ENCODE measurements at regions not wholly inside any gene's neighbourhood (a gene's known extent, or its start where the extent isn't known, plus 50 kb on each side); places are given as distances from the start of the nearest gene placed in this dataset.
"Not testable (repeated sequence)": the region's sequence is repeated elsewhere in the genome, so short reads cannot be mapped to it uniquely, and the experiment has no call there.

DNA sequence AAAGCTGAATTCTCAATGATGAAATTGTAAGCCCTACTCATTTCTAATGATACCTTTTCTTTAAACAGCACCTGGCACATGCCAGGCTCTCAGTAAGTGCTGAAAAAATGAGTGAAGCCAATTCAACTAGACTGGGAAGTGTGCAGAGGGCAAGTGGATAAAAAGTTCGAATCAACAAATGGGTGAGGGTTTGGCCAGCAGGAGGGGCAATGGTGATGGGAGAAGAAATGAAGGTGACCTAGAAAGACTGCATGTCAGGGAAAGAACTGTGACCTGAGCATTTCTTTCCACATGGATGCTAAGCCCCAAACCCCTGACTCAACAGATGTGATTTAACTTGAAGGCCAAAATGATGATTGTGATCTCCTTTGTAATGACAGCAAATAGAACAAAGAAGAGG, 54.6 kb downstream of the DKK1 start:
- CTCF ChIA-PET: no interaction called here
- POLR2A ChIA-PET: no interaction called here

DNA sequence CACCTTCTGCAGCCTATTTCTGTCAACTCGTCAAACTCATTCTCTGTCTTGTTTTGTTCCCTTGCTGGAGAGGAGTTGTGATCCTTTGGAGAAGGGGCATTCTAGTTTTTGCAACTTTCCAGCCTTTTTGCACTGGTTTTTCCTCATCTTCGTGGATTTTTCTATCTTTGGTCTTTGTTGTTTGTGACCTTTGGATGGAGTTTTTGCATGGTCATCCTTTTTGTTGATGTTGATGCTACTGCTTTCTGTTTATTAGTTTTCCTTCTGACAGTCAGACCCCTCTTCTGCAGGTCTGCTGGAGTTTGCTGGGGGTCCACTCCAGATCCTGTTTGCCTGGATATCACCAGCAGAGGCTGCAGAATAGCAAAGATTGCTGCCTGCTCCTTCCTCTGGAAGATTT, 60.1 kb downstream of the DKK1 start:
- CTCF ChIA-PET, POLR2A ChIA-PET: not testable (repeated sequence)

DNA sequence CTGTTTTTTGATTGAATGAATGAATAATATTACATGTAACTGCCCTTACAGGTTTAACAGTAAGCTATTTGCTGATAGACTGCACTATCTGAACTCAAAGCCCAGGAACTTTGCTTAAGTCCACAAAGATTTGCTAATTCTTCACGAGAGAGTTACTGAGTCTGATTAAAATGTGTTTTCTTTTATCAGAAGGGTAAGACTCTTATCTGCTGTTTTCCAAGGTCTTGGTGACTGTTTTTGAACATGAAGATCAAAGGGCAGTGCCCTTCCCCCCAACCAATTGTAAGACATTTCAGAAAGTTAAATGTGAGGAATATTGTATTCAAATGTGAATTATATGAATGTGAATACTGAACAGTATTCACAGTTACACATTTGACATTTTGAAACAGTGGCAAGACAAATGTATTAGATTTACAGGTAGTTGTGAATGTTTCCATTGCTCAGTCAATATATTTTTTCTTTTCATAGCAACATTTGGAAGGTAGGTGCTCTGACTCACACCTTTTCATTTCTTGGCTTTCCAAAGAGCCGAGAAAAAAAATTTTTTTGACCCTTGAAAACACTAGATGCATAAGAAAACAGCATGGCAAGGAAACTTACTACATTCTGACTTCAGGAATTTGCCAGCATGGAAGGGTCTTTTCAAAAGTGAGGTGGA, 62.7 kb downstream of the DKK1 start:
- ChIA-PET CTCF (no interaction called here), POLR2A (no interaction called here)

DNA sequence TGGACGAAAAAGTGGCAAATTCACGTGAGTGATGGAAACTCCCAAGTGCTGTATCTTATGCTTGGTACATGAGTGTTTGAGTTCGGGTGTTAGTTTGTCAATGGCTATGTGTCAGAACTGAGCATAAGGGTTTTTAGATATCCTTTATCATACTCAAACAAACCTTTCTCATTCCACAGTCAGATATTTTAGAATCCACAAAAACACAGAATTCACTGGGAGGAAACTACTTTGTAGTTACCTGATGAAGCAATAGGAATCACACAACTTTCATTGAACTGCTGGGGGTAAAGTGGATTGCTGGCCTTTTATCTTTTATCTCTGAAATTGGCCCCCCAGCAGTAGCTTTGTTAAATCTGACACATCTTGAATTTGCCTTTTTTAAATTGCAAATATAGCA, 64.0 kb downstream of the DKK1 start:
- POLR2A ChIA-PET: no interaction called here
- CTCF ChIA-PET: no interaction called here

DNA sequence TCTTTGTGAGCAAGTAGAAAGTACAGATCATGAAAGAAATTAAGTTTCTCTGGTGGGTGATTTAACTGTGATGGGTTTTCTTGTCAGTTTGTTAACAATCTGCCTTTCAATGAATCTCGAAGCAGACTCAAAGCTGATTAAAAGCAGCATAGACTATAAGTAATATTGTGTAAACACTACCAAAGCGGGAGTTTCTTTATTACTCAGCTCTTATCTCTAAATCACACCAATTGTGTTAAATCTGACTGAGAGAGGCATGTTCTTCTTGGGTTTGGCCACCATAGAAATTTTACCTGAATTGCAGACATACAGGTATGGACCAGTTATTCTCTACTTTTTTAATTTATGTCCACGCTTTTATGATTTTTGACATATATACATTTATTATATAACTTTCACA, 65.2 kb downstream of the DKK1 start:
- CTCF ChIA-PET: no interaction called here

DNA sequence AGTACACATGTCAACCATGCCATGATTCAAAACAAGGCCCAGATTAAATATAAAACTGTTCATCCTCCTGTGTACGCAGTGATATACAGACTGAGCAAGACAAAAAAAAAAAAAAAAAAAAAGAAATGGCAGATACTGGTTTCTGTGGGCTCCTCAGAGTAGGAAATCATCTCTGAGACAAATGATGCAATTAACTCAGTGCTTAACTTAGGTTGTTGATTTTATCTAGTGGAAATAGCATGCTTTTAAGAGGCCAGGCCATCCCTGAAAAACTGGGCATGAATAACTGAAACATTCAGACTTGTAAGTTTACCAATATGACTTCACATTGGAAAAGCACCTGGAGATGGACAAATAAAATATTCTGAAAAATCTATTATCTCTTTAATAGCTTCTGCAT, 69.0 kb downstream of the DKK1 start:
- POLR2A ChIA-PET: no interaction called here
- CTCF ChIA-PET: no interaction called here

More for the DNA sequence above, 65.2 kb downstream of the DKK1 start:
- POLR2A ChIA-PET: no interaction called here

DNA sequence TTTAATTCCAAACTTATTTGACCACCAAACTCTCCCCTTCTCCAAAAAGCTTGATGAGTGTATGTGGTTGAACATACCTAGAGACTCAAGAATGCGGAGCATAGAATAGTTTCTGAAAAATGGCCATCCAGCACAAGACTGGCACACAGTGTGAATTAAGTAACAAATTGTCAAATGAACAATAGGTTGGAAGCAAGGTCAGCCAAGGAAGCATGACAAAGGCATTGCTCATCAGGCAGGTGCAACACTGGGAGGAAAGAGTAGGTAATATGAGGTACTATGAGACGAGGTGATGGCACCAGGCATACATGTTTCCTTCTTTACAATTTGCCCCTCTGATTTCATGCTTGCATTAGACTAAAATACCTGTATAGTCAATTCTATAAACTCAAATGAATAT, 73.7 kb downstream of the DKK1 start:
- ChIA-PET POLR2A (no interaction called here), CTCF (no interaction called here)

DNA sequence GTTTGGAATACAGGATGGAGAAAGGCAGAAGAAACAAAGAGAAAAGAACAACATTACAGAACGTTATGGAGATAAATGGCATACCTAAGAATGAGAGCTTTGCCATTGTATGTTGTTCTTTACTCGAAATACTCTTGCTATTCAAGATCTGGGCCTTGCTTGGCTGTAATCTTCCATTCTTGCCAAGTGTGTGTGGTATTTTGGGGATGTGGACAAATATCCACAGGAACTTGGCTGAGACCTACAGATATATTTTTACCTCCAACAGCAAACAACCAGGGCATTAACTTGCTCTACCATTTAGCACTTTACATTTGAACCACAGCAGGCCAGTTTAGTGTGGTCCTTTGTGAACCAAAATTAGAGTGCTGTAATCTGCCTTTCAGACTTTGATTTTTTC, 76.3 kb downstream of the DKK1 start:
- ChIA-PET CTCF (no interaction called here), POLR2A (no interaction called here)

DNA sequence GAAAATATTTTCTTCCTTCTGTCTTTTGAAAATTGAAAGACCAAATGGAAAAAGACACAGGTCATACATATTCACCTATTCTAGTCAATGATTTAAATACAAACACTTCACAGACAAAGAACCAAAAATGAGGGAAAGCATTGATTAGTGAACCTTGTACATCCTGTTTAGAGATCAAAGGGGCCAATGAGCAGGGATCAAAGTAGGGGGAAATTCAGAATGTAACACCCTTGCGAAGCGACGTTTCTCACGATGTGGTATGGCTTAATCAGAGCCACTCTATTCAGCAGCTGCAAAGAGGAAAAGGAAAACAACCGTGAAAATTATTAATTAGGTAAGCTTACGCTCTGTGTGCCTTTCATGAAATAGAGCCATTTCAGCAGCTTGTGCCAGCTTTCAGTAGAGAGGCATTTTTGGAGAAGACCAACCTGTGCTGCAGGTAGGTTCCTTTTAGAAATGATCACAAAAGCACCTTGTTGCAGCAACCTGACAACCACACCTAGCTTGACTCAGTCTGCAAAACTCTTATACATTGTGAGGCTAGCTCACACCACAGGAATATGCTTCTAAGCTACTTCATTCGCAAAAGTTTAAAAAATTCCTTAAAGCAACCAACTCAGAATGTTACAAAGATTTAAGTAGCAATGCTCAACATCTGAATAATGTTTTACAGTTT, 78.0 kb downstream of the DKK1 start:
- ChIA-PET POLR2A (no interaction called here), CTCF (no interaction called here)

DNA sequence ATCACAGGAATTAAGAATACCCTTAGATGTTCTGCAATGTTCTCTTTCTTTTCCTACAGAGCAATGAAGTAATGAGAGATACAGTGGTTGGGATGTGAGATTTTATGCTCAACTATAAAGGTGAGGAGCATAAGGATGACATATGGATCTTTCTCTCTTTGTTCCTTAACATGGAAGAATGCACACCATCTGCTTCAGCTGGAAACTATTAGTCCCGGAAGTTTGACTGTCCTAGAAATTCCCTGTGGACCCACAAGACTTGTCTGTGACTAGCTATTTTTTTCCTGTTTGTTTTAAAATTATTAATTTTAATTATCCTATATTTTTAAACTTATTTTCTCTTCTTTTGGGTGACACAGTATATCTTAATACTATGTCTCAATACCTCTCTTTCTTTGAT, 80.2 kb downstream of the DKK1 start:
- ChIA-PET CTCF (no interaction called here), POLR2A (no interaction called here)

DNA sequence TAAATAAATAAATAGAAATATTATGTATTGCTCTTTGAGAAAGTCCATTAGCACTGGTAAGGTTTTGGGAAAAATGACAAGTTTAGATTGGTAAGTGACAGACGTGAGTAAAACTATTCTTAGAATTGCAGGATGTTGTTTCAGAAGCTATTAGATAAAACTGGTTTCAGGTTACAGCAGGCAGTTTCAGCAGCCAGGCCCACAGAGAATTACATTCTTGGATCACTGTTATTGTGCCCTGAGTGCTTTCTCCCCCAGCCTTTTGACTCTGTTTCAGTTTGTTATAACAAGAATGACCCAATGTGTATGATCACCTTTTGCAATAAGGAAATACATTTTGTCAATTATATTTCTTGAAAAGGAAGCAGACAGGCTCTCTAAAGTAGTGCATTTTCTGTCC, 86.5 kb downstream of the DKK1 start:
- POLR2A ChIA-PET: no interaction called here
- CTCF ChIA-PET: no interaction called here

DNA sequence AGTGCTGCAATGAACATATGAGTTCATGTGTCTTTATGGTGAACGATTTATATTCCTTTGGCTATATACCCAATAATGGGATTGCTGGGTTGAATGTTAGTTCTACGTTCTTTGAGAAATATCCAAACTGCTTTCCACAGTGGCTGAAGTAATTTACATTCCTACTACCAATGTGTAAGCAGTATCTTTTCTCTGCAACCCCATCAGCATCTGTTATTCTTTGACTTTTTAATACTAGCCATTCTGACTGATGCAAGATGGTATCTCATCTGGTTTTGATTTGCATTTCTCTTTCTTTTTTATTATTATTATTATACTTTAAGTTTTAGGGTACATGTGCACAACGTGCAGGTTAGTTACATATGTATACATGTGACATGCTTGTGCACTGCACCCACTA, 89.7 kb downstream of the DKK1 start:
- CTCF ChIA-PET, POLR2A ChIA-PET: not testable (repeated sequence)

DNA sequence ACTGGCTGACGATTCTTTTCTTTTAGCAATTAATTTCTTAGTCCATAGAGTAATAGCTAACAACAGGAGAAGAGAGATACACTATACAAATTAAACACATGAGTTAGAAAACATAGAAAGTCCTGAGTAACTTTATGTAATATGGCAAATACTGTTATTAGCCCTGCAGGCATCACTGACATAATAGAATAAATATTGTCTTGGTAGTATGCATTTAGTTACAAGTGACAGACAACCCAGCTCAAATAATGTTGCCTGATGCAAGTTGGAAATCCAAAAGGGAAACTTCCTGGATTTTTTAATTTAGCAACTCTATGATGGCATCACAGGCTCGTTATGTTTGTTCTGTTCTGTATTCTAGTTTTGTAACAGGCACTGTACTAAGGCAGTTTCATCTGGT, 95.1 kb downstream of the DKK1 start:
- POLR2A ChIA-PET: no interaction called here
- CTCF ChIA-PET: no interaction called here

DNA sequence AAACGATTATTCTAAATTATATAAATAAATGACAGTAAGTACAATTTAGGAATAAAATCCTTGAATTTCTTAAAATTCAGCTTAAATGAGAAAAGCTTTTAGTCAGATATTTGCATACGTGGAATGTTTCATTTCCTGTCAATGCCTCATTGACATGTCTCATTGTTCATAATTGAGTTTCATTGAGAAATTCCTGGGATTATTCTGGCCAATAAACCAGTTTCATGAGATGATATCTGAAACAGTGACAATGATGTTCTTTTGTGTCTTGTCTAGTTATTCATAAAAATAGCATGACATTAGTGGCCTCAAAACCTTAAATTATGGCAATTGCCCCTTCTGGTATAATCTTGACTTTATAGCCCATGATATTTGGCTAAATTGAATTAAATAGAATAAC, 95.8 kb downstream of the DKK1 start:
- POLR2A ChIA-PET: no interaction called here
- CTCF ChIA-PET: no interaction called here

DNA sequence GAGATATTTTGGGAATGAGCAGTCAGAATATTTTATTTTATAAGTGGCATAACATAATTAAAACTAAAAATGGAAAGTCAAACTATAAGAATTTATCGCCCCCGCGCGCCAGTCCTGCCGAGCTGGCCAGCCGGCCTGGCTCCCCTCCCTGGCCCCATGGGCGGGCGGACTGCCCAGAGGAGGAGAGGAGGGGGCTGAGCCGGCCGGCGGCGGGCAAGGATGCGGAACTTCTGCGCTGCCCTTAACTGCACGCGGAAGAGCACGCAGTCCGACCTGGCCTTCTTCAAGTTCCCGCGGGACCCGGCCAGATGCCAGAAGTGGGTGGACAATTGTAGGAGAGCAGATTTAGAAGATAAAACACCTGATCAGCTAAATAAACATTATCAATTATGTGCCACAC, 96.8 kb downstream of the DKK1 start:
- POLR2A ChIA-PET: no interaction called here
- CTCF ChIA-PET: no interaction called here

DNA sequence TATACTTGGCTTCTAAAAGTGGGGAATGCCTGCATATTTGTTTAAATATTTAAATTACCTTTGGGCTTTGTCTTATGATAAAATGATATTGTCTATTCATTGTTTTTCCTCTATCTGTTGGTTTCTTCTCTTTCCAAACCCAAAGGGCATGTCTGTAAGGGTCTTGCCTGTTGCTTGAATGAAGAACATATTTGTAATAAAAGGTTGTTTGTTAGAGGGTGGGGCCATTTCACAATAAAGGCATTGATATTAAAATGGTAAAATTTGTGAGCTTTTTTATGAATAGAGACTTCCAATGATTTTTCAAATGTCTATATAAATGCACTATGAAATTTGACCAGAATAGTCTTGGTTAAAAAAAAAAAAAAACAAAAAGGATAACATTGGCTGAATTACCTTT, 105.2 kb downstream of the DKK1 start:
- ChIA-PET POLR2A (no interaction called here), CTCF (no interaction called here)

DNA sequence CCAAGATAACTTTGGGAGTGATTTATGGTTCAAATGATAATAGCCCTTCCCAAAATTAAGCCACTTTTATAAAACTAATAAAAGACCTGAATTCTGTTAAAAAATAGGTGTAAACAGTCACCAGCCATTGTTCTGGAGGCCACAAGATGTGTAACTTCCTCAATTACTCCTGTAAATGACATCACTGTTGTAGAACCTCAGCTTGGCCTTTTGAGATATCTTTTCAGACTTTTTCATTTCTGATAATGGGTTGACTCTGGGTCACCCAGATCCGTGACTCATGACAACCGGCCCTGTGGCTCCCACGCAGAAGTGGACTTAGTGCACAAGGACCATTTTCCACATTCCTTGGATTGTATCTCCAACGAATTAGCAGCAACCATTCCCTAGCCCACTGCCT, 106.6 kb downstream of the DKK1 start:
- CTCF ChIA-PET: no interaction called here

DNA sequence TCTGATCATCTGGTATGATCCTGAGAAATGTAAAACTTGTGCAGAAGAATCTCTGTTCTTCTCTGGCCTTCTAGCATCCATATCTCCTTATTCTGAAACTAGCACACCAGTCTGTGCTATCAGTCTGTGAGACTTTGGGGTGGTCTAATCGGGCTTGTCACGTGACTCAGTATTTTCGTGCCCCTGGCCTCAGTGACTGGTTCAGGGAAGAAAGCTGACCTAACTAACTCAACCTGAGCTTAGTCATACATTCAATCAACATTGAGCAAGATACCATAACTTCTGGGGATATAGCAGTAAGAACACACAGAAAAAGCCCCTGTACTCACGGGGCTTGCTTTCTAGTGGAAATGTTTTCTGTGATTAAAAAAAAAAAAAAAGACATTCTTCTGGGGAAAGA, 109.3 kb downstream of the DKK1 start:
- ChIA-PET CTCF (no interaction called here), POLR2A (no interaction called here)

More for the DNA sequence above, 106.6 kb downstream of the DKK1 start:
- POLR2A ChIA-PET: no interaction called here

DNA sequence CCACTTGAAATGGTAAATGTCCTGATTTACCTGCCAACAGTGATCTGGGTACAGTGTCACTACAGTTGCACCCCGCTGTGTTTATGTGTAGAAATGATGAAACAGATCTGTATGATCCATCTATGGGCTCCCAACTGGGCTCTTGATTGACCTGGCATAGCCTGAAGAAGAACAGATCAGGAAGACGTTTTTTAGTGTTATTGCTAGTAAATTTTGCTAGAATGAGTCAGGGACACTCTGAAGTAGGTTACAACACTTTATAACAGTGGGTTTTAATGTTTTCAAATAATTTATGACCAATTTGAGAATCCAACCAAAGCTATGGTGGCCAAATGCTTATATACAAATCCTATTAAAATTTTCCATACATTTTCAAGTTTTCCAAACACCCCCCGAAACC, 110.3 kb downstream of the DKK1 start:
- ChIA-PET POLR2A (no interaction called here), CTCF (no interaction called here)

DNA sequence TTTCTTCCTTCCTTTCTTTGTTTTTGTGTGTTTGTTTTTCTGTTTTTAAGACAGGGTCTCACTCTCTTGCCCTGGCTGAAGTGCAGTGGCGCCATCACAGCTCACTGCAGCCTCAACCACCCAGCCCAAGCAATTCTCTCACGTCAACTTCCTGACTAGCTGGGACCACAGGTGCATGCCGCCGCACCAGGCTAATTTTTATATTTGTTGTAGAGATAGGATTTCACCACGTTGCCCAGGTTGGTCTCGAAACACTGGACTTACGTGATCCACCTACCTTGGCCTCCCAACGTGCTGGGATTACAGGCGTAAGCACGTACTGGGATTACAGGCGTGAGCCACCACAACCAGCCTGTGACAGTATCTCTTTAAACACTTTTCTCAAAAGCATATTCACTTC, 120.7 kb downstream of the DKK1 start:
- ChIA-PET POLR2A (no interaction called here), CTCF (no interaction called here)

DNA sequence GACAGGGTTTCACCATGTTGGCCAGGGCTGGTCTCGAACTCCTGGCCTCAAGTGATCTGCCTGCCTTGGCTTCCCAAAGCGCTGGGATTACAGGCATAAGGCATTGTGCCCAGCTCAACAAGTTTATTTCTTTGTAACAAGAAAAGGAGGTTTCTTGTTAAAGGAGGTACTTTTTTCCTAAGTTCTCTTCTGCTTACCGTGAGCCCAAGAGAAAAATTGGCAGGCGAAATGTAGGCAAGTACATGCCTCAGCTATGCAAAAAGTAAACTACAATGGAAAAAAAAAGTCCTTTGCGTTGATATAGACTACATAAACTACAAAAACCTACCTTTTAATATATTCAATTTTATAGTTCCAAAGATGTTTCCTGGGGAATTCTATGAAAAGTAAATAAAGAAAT, 122.6 kb downstream of the DKK1 start:
- POLR2A ChIA-PET: no interaction called here
- CTCF ChIA-PET: no interaction called here

DNA sequence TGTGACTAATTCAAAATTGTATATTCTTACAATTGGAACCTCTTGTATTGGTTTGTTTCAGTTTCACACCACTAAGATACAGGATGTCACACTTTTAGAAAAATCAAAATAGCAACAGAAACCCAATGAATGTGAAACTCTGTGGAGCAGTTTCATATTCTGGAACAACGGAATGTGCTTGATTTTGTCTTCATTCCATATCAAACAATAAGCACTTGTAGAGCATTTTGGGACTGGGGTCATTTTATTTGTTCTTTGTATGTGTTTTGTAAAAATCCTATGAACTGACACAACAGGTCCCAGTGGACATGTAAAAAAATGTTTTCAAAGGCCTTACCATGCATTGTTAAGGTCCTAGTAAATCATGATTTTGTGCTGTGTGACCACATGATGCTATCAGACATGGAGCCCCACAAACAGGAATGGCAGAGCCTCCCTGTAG, 123.1 kb downstream of the DKK1 start:
- ChIA-PET CTCF (no interaction called here), POLR2A (no interaction called here)

DNA sequence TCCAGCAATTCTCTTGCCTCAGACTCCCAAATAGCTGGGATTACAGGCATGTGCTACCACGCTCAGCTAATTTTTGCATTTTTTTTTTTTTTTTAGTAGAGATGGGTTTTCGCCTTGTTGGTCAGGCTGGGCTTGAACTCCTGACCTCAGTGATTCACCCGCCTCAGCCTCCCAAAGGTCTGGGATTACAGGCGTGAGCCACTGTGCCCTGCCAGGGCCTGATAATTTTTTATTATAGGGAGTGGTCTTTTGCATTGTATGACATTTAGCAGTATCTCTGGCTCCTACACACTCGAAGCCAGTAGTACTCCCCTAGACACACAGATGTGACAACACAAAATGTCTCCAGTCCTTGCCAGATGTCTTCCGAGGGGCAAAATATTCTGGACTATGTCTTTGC, 124.0 kb downstream of the DKK1 start:
- POLR2A ChIA-PET: no interaction called here
- CTCF ChIA-PET: no interaction called here
